Erythroblast (primary cell): ENCODE measurements at regions not wholly inside any gene's neighbourhood (a gene's known extent, or its start where the extent isn't known, plus 50 kb on each side); places are given as distances from the start of the nearest gene placed in this dataset.
"Not testable (repeated sequence)": the region's sequence is repeated elsewhere in the genome, so short reads cannot be mapped to it uniquely, and the experiment has no call there.

Experiments used
- DNase-seq, 2 experiments: peaks; one replicate each; lab custom pipeline; 2025; lab: John Stamatoyannopoulos, UW
- GATA1 ChIP-seq: IDR thresholded peaks from 2 replicates; pipeline ENCODE4 v1.6.1; 2011; ENCODE audit warnings: low read depth, mild to moderate bottlenecking, control low read depth, low read length, moderate library complexity
- POLR2A ChIP-seq: IDR thresholded peaks from 2 replicates; pipeline ENCODE4 v1.6.1; 2011; ENCODE audit warnings: mild to moderate bottlenecking, low read length

GRCh38 chr4:66568431-66568830 lies 898.1 kb upstream of the EPHA5 start:
- no peak for DNase-seq
- TF ChIP-seq POLR2A (no peak), GATA1 (no peak)

GRCh38 chr4:66568001-66568400 lies 897.7 kb upstream of the EPHA5 start:
- DNase-seq = no peak
- TF ChIP-seq POLR2A (no peak), GATA1 (no peak)

- TF ChIP-seq POLR2A = no peak
- TF ChIP-seq GATA1 = no peak
- no peak for DNase-seq
Measured at GRCh38 chr4:66567551-66567950, 897.3 kb upstream of the EPHA5 start.

DNA sequence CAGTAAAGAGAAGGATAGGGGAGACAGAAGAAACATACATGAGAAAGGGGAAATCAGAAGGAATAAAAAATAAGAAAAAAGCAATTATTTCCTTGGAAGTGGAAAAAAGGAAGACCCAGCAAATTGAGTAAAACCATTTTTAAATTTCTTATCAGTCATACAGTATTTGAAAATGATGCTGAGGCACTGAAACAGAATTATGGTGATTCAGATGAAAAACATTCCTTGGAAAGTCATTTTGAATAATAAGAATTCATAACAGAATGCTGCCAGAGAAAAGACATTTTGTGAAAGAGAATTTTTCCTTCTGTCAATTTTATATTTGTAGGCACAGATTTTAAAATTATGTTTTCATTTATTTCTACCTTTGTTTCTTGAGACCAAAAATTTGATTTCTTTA lies 895.5 kb upstream of the EPHA5 start:
- DNase-seq = no peak
- TF ChIP-seq GATA1 = no peak
- TF ChIP-seq POLR2A = no peak

DNA sequence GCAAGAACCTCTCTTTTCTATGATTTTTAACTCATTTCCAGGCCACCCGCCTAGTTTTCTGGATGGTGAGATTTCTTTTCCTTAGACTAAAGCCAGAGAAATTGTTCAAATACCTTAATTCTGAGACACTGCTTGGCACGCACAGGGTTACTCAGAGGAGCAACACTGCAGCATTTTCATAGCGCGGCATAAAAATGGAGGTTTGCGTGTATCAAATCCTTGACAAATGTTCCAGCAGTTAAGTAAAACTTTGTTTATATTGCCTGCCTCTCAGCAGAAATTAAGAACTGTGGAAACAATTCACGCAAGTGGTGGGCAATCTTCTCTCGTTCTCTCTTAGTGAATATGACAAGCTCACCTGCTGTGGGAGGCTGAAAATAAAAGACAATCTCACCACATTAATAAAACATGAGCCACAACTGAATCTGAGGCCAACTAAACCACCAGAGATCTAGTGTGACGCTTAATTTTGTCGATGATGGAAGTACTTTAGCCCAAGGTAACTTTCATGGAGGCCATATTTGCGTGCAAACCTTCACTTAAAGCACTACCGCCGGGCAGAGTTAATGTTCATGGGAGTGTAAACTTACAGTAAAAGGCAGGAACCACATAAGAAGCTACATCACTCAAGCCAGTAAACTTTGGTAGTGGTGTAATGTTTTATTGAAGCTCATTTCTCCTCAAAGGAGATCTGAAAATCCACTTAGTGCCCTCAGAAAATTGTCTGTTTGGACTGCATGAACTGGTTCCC lies 894.8 kb upstream of the EPHA5 start:
- no peak for TF ChIP-seq GATA1
- no peak for TF ChIP-seq POLR2A
- DNase-seq = no peak

- TF ChIP-seq POLR2A = no peak
- TF ChIP-seq GATA1 = no peak
- no peak for DNase-seq
Measured at GRCh38 chr4:66562276-66562806, 892.1 kb upstream of the EPHA5 start.

GRCh38 chr4:66561465-66562053 lies 891.3 kb upstream of the EPHA5 start:
- not testable (repeated sequence) for DNase-seq

GRCh38 chr4:66558651-66559050 lies 888.4 kb upstream of the EPHA5 start:
- DNase-seq = no peak
- TF ChIP-seq POLR2A (no peak), GATA1 (no peak)

DNA sequence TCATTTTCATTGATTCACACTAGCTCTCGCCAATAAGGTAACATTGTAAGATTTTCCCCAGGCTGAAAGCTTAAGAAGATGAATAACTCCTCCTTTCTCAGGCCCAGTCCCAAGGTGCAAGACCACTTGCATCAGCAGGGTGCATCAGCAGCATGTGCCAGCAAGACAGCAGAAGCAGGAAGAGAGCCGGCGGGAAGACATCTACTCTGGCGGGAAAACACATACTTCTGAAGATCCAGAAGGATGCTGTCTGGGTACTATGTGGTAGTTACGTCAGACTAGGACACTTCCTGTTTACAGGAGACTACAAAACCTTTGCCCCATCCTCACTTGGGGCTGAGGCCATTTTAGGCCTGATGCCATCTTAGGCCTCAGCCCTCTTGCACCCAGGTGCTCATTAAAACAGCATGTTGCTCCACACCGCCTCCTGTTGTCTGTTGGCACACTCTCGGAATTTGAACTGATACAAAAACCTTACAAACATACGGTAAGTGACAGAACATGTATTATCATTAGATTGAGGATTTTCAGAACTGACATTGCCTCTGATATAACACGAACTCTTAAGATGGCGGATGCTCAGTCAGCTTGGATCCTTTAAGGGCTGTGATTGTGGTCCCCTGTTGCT lies 886.5 kb upstream of the EPHA5 start:
- TF ChIP-seq GATA1 (no peak), POLR2A (no peak)
- no peak for DNase-seq

DNA sequence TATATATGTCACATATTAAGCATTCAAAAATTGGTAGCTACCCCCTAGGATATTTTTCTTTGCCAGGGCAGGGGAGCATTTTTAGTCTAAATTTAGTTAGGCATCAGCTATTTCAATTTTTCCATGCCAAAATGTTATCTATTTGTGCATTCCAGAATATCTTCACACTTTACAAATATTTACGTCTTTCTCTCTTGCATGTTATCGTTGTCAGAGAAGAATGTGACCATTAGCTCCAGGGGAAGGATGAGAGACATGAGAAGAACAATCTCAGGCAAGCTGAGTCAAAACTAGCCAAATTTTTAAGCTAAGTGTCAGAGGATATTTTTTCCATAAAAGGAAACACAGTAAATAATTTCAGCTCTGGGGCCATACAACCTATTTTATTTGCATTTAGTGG lies 885.0 kb upstream of the EPHA5 start:
- TF ChIP-seq POLR2A (no peak), GATA1 (no peak)
- DNase-seq = no peak

GRCh38 chr4:66554826-66555225 lies 884.5 kb upstream of the EPHA5 start:
- TF ChIP-seq POLR2A (no peak), GATA1 (no peak)
- DNase-seq = no peak

DNA sequence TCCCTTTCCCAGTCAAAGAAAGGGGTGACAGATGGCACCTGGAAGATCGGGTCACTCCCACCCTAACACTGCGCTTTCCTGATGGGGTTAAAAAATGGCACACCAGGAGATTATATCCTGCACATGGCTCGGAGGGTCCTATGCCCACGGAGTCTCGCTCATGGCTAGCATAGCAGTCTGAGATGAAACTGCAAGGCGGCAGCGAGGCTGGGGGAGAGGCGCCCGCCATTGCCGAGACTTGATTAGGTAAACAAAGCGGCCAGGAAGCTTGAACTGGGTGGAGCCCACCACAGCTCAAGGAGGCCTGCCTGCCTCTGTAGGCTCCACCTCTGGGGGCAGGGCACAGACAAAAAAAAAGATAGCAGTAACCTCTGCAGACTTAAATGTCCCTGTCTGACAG lies 875.0 kb upstream of the EPHA5 start:
- DNase-seq = not testable (repeated sequence)

- no peak for TF ChIP-seq GATA1
- no peak for TF ChIP-seq POLR2A
- DNase-seq = no peak
Measured at GRCh38 chr4:66544281-66544680, 874.0 kb upstream of the EPHA5 start.

- DNase-seq = no peak
- no peak for TF ChIP-seq GATA1
- no peak for TF ChIP-seq POLR2A
Measured at GRCh38 chr4:66539745-66540144, 869.5 kb upstream of the EPHA5 start.
